ENCODE measurements at regions not wholly inside any gene's neighbourhood (a gene's known extent, or its start where the extent isn't known, plus 50 kb on each side); places are given as distances from the start of the nearest gene placed in this dataset.

DNA sequence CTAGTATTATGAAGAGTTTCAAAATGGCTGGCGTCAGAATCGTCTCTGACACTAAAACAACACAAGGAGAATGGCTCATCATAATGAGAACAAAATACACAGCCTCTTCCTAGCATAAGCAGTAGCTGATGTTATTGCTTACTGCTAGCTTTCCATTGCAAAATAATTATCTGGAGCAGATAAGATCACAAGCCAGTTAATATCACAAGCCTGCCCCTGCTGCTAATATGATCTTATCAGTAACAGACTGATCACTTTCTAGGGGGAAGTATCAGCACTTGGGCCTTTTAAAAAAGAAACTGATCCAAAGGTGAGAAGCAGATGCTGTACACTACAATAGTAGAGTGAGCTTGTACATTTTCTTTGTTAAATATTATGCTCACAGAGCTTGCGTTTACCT is 554.8 kb upstream of the PABPC4L start:
- Histone ChIP-seq H3K9me3 (no peaks in the 10 kb centered on the region), H3K27me3 (no peaks in the 10 kb centered on the region), H3K4me1 (no peaks in the 10 kb centered on the region), H3K4me3 (no peak overlapping the region), H3K27ac (no peak overlapping the region), H3K36me3 (no peaks in the 10 kb centered on the region)
- no peak for DNase-seq
- TF ChIP-seq, protein P1, sequence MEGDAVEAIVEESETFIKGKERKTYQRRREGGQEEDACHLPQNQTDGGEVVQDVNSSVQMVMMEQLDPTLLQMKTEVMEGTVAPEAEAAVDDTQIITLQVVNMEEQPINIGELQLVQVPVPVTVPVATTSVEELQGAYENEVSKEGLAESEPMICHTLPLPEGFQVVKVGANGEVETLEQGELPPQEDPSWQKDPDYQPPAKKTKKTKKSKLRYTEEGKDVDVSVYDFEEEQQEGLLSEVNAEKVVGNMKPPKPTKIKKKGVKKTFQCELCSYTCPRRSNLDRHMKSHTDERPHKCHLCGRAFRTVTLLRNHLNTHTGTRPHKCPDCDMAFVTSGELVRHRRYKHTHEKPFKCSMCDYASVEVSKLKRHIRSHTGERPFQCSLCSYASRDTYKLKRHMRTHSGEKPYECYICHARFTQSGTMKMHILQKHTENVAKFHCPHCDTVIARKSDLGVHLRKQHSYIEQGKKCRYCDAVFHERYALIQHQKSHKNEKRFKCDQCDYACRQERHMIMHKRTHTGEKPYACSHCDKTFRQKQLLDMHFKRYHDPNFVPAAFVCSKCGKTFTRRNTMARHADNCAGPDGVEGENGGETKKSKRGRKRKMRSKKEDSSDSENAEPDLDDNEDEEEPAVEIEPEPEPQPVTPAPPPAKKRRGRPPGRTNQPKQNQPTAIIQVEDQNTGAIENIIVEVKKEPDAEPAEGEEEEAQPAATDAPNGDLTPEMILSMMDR (IDR thresholded peaks at IDR 0.05), result no peak
- no peak for TF ChIP-seq POLR2A (IDR thresholded peaks at IDR 0.05)
- 68 to 75% methylated on average over 3 of the region's 3 CpGs for WGBS, 2 donors
- intact Hi-C loops (cut with DNase I), result no loop called here

DNA sequence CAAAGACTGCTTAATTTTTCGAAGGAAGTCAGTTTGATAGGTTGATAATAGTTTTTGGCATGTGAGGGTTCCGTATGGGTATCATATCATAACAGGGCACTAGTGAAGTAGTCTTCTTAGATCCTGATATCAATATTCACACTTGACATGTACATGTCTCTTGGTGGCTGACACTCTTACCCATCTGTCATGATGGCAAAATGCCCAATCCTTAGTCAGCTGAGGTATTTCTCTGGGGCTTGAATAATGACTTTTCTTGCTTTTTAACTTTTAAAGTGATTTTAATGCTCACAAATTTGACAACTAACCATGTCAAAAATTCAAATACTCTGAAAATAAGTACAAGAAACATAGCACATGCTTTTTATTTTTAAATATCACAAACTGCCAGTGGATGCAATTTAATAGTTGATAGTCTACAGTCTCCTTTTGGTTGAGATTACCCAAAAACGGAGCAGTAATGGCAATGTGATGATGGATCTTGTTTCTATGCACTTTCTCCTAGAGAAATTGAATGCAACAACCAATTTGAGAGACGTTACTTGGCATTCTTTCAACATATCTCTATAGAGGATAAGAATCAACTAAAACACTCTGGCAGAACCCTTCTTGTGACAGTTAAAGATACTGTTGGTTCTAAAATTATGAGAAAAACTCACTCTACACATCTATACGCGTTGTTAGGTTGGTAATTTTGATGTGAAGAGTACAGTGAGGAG is 552.9 kb upstream of the PABPC4L start:
- TF ChIP-seq POLR2A (IDR thresholded peaks at IDR 0.05), result no peak
- TF ChIP-seq, protein P1 (IDR thresholded peaks at IDR 0.05), result no peak
- intact Hi-C loops (cut with DNase I), result no loop called here
- no peaks in the 10 kb centered on the region for H3K9me3 ChIP-seq
- H3K4me3 ChIP-seq, result no peak overlapping the region
- H3K27me3 ChIP-seq, result no peaks in the 10 kb centered on the region
- H3K4me1 ChIP-seq, result no peaks in the 10 kb centered on the region
- no peak overlapping the region for H3K27ac ChIP-seq
- WGBS, 2 donors, result 58 to 63% methylated on average over 6 of the region's 6 CpGs
- no peak for DNase-seq
- H3K36me3 ChIP-seq, result no peaks in the 10 kb centered on the region

DNA sequence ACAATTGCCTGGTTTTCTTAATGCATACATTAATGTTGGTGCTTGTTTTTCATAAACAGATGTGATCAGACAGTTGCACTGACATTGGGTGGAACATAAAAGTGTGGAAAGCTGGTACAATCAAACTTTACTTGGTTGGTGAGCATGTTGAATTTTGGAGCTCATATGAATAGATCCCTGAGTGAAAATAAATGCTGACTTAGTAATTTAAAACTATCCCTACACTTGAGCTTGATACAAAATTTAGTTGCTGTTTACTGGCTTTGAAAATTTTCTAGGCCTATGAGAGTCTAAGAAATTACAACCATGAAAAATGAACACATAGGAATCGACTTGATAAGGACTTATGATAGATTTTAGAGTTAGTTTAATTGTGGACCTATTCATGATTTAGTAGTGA is 551.8 kb upstream of the PABPC4L start:
- no peak for DNase-seq
- no peaks in the 10 kb centered on the region for H3K36me3 ChIP-seq
- H3K9me3 ChIP-seq, result no peaks in the 10 kb centered on the region
- H3K27ac ChIP-seq, result no peak overlapping the region
- no peaks in the 10 kb centered on the region for H3K27me3 ChIP-seq
- no peak overlapping the region for H3K4me3 ChIP-seq
- TF ChIP-seq POLR2A (IDR thresholded peaks at IDR 0.05), result no peak
- TF ChIP-seq, protein P1 (IDR thresholded peaks at IDR 0.05), result no peak
- intact Hi-C loops (cut with DNase I), result no loop called here
- H3K4me1 ChIP-seq, result no peaks in the 10 kb centered on the region
- 38 to 42% methylated on average over 1 of the region's 1 CpG for WGBS, 2 donors

DNA sequence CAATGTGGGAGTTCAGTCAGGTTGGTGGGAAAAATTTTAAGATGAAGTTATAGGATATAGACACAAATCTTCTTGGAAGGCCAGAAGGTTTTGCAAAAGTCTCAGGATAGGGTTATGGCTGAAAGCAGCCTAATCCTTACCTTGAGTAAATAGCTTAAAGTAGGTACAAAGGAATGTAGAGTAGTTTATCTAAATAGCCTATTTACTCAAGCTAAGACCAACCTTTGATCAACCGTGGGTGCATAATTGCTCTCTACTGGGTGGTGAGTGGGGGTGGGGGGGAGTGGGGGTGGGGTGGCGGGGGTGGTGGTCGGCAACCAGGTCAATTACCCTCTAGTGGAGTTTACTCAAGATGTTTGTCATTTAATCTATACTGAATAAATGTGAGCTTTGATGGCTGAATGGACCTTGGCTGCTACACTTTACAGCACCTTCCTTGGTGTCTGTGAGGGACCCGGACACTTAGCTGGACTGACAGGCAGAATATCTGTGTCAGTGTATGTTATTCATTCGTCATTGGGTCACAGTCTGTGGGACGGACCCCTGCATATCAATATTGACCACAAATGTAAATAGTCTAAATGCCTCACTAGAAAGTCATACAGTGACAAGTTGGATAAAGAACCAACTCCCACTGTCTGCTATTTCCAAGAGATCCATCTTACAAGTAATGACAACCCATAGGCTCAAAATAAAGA is 545.7 kb upstream of the PABPC4L start:
- H3K4me3 ChIP-seq, result no peak overlapping the region
- H3K9me3 ChIP-seq, result no peaks in the 10 kb centered on the region
- no peak for DNase-seq
- TF ChIP-seq POLR2A (IDR thresholded peaks at IDR 0.05), result no peak
- TF ChIP-seq, protein P1 (IDR thresholded peaks at IDR 0.05), result no peak
- intact Hi-C loops (cut with DNase I), result no loop called here
- H3K27me3 ChIP-seq, result no peaks in the 10 kb centered on the region
- H3K4me1 ChIP-seq, result no peaks in the 10 kb centered on the region
- 28 to 32% methylated on average over 5 of the region's 6 CpGs for WGBS, 2 donors
- no peak overlapping the region for H3K27ac ChIP-seq
- no peaks in the 10 kb centered on the region for H3K36me3 ChIP-seq

DNA sequence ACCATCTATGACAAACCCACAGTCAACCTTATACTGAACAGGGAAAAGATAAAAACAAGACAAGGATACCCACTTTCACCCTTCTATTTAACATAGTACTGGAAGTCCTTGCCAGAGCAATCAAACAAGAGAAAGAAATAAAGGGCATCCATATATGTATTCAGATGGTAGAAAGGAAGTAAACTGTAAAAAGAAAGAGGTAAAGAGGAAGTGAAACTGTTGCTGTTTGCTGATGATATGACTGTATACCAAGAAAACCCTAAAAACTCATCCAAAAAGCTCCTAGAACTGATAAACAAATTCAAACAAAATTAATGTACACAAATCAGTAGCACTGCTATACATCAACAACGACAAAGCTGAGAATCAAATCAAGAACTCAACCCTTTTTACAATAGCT is 538.7 kb upstream of the PABPC4L start:
- no peaks in the 10 kb centered on the region for H3K36me3 ChIP-seq
- H3K9me3 ChIP-seq, result no peaks in the 10 kb centered on the region
- intact Hi-C loops (cut with DNase I), result no loop called here
- H3K4me3 ChIP-seq, result no peak overlapping the region
- no peaks in the 10 kb centered on the region for H3K4me1 ChIP-seq
- DNase-seq, result no peak
- no peak for TF ChIP-seq POLR2A (IDR thresholded peaks at IDR 0.05)
- TF ChIP-seq, protein P1 (IDR thresholded peaks at IDR 0.05), result no peak
- H3K27me3 ChIP-seq, result no peaks in the 10 kb centered on the region
- no peak overlapping the region for H3K27ac ChIP-seq
- WGBS, 2 donors, result 69 to 85% methylated on average over 1 of the region's 1 CpG
